Stimulated activated CD8-positive, alpha-beta memory T cell treated with anti-CD3 and anti-CD28 coated beads, Interleukin-15, amount 100 ng/mL, for 24 hours (primary cell): ENCODE measurements at regions not wholly inside any gene's neighbourhood (a gene's known extent, or its start where the extent isn't known, plus 50 kb on each side); places are given as distances from the start of the nearest gene placed in this dataset.
"Not testable (repeated sequence)": the region's sequence is repeated elsewhere in the genome, so short reads cannot be mapped to it uniquely, and the experiment has no call there.

ENCODE experiments used
- DNase-seq: peaks from one replicate; pipeline ENCODE4 v3.0.0-alpha.2; 2020; ENCODE audit warnings: low read depth

DNA sequence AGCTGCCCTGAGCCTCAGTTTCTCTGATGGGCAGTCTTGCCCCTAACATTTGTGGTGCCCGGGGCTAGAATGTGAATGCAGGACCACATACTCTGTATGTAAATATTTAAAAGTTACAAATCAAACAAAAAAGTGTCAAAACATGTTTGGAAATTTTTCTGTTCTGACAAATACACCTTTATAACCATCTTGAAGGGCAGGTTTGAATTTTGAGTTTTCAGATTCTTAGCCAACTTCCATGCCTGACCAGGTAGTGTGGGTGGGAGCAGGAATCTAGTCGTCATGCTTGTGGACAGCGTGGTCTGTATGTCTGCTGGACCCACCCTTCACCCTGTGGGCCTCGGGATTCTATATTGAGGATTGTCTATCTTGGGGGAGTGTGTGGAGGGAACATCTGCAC, 325.1 kb downstream of the SOX4 start:
- no peak for DNase-seq

- no peak for DNase-seq
Observed at GRCh38 chr6:21922086-21922485, 328.5 kb downstream of the SOX4 start.

- DNase-seq = no peak
Observed at GRCh38 chr6:21924002-21924401, 330.5 kb downstream of the SOX4 start.

DNA sequence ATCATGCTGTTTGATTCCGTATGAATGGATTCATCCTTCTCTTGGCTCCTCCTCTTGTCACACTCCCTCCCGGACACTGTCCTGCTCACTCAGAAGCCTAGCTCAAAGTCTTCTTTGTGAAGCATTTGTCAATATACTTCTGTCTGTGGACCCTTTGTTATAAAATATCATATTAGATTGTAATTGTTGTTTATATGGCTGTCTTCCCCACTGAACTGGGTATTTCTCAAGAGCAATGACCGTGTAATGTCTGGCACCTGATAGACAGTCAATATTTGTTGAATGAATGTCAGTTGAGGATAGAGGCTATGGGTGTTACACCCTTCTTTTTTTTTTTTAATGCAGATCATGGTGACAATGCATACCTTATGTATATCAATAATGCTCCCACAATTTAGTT, 335.3 kb downstream of the SOX4 start:
- DNase-seq = no peak

DNA sequence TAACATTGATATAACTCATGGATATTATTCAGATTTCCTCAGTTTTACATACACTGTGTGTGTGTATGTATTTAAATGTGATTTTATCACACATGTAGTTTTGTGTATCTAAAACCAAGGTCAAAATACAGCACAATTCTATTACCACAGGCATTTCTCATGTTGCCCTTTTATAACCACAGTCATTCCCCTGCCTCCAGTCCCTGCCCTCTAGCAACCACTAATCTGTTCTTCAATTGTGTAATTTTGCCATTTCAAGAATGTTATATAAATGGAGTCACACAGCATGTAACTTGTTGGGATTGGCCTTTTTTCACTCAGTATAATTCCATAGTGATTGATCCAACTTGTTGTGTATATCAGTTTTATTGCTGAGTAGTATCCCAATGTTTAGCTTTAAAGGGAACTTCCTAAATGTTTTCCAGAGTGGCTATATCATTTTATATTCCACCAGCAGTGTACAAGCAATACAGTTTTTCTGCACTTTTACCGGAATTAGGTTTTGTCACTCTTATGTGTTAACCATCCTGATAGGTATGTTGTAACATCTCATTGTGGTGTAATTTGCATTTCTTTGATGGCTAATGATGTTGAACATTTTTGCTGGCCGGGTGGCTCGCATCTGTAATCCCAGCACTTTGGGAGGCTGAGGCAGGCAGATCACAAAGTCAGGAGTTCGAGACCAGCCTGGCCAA, 338.2 kb downstream of the SOX4 start:
- DNase-seq = no peak

GRCh38 chr6:21933351-21933750, 339.8 kb downstream of the SOX4 start:
- no peak for DNase-seq

DNA sequence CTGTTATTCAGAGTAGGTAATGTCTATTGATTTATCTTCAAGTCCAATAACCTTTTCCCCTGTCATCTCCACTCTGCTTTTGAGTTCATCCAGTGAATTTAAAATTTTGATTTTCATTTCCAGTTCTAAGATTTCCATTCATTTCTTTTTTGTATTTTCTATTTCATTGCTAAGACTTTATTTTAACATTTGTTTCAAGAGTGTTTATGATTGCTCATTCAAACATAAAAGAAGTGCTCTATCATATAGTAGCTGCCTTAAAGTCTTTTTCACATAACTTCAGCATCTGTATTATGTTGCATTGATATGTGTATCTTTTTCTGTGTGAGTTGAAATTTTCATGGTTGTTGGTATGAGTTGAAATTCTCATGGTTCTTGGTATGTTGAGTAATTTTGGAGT, 341.6 kb downstream of the SOX4 start:
- DNase-seq = no peak

DNA sequence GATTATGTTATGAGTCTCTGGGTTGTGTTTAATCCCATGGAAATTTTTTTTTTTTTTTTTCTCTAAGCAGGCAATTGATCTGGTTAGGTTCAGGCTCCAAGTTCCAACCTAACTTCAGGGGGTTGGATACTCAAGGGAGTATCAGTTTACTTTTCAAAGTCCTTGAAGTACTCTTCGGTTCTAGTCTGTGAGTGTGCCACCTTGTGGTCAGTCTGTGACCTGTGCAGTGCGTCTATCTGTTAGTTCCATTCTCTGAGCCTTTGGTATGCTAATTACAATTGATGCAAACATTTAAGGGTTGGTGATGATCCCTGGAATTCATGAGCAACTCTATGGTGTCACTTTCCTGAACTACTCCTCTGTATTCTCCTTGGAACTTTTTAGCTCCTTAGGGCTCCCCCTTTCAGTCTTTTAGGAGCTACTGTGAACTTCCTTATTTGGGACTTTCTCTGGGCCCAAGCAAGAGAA, 342.0 kb downstream of the SOX4 start:
- no peak for DNase-seq

DNA sequence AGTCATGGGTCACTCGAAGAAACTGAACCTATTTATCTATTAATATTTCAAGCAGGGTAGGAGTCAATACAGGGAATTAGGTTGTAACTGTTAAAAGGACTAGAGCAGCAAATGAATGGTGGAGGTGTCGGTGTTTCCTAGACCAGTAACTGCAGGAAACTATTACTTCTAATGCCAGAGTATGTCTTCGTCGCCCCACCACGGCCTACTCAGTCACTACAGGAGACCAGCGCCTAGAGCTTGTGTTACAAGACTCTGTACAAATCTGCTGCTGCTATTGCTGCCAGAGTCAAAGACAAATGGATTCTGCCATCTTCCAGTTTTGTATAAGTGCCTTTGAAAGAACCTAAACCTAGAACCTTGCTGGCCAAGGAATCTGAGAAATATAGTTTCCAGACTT, 343.9 kb downstream of the SOX4 start:
- no peak for DNase-seq

DNA sequence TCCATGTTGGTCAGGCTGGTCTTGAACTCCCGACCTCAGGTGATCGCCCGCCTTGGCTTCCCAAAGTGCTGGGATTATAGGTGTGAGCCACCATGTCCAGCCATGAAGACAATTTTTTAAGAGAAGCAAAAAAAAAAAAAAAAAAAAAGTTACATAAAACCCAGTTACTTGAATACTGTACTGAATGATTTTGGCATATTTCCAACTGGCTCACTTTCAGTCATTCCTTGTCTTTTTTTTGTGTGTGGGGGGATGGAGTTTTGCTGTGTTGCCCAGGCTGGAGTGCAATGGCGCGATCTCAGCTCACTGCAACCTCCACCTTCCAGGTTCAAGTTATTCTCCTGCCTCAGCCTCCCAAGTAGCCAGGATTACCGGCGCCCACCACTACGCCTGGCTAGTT, 345.5 kb downstream of the SOX4 start:
- not testable (repeated sequence) for DNase-seq

DNA sequence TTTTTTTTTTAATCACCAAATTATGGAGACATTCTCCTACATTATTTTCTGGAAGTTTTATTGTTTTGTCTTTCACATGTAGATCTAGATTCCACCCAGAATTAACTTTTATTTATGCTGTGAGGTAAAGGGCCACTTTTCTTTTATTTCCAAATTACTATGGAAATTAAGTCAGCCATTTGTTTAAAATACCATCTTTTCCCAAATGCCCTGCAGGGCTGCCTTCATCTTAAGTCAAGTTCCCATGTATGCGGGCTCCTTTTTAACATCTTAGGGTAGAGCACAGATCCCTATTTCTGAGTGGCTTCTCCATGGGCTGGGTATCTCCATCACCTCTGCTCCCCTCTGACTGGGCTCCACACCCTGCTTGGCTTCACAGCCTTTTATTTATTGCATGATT, 348.4 kb downstream of the SOX4 start:
- no peak for DNase-seq

DNA sequence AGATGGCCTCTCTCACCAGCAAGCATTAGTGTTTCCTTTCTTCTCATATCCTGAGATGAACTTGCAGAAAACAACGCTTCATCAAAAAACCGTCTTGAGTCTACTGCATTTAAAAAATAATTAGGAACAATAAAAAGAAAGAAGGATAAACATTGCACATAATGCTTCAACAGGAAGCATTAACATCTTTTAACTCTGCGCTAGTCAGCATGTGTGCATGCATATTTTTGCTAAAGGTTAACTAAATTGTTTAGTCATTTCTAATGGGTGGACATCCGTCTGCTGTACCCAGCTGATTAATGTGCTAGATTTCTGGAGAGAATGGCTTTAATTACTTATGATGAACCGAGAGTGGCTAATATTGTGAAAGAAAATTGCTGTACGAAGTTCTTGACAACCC, 349.3 kb downstream of the SOX4 start:
- no peak for DNase-seq

DNA sequence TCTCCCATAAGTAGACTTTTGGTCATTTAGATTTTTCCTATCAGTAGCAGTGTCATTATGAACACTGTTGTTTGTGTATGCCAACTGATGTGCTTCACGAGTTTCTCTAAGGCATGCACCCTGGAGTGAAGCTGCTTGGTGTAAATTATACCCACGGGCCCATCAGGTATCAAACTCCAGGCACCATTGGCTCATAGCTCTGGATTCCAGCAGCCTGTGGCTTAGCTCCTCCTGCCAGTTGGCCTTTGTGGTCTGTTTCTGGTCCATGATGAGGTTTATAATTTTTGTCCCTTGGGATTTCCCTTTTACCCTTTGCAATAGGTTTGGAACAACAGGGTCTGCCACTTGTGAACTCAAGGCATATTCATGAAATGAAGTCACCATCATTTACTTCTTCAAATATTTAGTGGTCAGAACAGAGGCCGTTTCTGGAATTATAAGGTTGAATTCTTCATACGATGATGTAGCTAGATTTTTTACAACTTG, 350.5 kb downstream of the PRL start:
- no peak for DNase-seq

DNA sequence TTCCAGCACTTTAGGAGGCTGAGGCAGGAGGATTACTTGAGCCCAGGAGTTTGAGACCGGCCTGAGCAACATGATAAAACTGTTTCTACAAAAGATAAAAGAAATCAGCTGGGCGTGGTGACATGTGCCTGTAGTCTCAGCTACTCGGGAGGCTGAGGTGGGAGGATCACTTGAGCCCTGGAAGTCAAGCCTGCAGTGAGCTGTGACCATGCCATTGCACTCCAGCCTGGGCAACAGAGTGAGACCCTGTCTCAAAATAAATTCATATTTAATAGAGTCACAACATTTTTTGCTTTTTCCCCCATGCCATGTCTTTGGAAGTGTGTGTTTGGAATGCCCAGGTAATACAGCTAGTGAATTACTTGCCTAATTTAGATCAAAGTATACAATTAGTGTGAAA, 349.6 kb downstream of the PRL start:
- DNase-seq = not testable (repeated sequence)

- no peak for DNase-seq
Observed at GRCh38 chr6:21947731-21948386, 349.0 kb downstream of the PRL start.

GRCh38 chr6:21949211-21949801, 347.5 kb downstream of the PRL start:
- no peak for DNase-seq

DNA sequence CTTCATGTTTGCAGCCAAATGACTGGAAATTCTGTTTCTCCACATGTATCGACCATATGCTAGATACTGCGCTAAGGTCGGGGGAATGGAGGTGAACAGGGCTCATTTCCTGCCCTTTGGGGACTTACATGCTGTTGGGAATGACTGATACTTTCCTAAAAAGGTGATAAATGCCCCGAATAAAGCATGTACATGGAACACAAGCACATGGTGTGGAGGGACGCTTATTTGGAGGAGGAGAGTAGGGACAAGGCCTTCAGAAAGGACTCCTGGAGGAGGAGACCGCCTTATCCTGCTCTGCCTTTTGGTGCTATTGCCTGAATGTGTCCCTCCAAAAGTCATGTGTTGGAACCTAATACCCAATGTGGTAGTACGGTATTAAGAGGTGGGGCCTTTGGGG, 344.5 kb downstream of the PRL start:
- DNase-seq = no peak

DNA sequence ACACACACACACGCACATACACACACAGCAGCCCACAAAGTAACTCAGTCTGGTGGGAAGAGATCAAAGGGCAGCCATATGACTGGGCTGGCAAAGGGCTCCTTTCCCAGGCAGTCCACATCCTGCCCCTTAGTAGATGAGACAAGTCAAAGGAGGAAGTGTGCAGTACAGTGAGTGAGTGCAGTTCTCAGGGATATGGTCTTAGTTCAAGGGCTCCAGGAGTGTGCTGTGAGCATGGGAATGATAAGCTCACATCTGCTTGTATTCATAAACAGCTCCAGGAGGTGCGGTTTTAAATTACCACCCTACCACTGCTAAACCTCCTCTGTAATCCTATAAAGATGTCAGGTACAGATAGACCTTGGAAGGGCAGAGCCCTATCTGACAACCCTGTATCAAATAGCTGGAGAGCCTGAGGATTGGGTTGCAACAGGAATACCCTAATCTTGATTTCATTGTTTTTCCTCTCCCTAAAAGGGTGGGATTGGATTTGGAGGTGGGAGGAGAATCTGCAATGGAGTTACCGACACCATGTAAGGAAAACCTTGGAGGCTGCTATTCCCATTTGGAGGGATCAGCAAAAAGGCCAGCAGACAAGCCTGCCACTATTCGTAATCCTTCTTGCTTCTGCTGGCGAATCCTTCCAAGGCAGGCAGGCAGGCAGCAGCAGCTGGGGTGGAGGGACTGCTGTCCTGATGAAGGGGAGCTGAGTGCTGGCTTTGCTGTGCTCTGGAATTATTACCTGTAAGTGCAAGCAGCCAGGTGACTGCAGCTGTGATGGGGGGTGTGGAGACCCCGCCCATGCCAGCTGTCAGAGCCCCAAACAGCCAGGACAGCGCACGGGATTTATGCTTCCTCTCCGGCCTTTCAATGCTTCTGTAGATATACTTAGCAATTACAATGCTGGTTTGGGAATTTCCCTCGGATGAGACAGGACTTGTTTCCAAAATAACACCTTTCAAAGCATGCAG, 342.7 kb downstream of the PRL start:
- no peak for DNase-seq

DNA sequence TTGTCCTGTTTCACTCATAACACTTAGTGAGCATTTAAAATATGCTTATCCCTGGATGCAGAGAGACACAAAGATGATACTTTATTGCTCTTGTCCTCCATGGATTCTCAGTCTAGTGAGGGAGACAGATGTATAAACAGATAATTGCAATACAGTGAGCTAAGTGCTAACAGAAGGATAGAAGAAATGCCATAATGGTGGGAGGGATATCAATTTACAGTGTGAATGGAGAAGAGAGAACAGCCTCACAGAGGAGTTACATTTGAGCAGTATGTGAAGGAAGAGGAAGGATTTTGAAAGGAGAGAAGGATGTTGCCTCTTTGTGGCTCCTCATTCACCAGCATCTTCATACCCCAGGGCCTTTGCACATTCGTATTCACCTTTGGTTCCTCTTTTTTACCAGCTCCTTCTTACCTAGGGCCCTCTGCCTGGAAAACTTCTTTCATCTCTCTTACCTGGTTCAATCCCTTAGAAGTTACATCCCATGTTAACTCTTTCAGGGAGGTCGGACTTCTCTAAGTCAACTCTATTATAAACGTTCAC, 341.7 kb downstream of the PRL start:
- no peak for DNase-seq

DNA sequence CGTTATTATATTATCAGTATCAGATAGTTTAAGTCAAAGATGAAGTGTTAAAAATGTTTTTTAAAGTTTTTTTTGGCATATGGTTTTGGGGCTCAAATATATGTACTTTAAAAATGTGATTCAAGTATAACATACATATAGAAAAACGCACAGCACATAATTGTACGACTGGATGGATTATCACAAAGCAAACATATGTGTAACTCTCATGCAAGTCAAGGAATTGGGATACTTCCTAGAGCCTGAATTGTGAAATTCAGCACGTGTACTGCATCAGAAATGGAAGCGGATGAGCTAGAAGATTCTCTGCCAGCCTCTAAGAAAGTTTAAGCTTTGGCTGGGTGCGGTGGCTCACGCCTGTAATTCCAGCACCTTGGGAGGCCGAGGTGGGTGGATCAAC, 340.9 kb downstream of the PRL start:
- no peak for DNase-seq

DNA sequence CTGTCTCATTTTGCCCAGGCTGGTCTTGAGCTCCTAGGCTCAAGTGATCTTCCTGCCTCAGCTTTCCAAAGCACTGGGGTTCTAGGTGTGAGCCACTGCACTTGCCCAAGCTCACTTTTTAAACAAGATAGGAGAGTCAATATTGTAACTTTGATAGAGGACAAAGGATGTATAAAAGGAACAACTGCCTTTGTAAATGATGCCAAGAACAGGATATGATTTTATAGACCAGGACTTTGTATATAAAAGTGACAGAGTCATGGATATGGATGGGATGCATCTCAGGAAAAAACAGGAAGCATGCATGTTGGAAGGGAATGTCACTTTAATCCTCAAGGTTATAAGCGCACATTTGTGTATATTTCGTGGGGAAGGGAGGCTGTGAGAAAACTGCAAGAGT, 338.4 kb downstream of the PRL start:
- no peak for DNase-seq

DNA sequence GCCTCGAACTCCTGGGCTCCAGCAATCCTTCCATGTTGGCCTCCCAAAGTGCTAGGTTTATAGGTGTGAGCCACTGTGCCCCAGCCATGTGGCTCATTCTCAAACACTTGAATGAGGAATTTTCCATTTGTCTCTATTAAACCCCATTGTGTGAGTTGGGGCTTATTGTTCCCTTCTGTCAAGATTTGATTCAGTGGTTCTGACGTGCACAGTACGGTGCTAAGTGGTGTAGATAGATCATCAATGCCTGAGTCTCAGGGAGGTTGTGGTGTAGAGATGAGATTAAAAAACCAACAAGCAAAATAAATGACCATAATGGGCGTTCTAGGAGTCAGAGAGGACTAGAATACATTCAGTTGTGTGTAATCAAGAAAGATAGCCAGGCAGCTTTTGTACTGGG, 335.6 kb downstream of the PRL start:
- no peak for DNase-seq
